Type B pancreatic cell (in vitro differentiated cells): ENCODE measurements at regions not wholly inside any gene's neighbourhood (a gene's known extent, or its start where the extent isn't known, plus 50 kb on each side); places are given as distances from the start of the nearest gene placed in this dataset.

Experiments used
- DNase-seq: peaks from one replicate; pipeline ENCODE4 v3.0.0; 2021; ENCODE audit warnings: mixed read lengths; ENCODE audit not compliant: unreplicated experiment; ENCODE audit errors: extremely low spot score
- H3K27ac Mint-ChIP-seq: 2 replicates; pipeline ENCODE4 v1.8.0; 2021; ENCODE audit warnings: mild to moderate bottlenecking, mixed read lengths
- H3K27me3 Mint-ChIP-seq: 2 replicates; pipeline ENCODE4 v1.8.0; 2021; ENCODE audit warnings: mixed read lengths
- H3K36me3 Mint-ChIP-seq: 2 replicates; pipeline ENCODE4 v1.8.0; 2021; ENCODE audit warnings: mixed read lengths
- H3K4me1 Mint-ChIP-seq: one replicate; pipeline ENCODE4 v1.8.0; 2021; ENCODE audit warnings: mixed read lengths; ENCODE audit not compliant: unreplicated experiment
- H3K4me3 Mint-ChIP-seq: 2 replicates; pipeline ENCODE4 v1.8.0; 2021; ENCODE audit warnings: mild to moderate bottlenecking, mixed read lengths
- H3K9me3 Mint-ChIP-seq: 2 replicates; pipeline ENCODE4 v1.8.0; 2021; ENCODE audit warnings: mixed read lengths
- TF ChIP-seq, protein P1 (sequence below): fragments of 200-600 bp; sonication (generic); conservative IDR thresholded peaks from 2 replicates; pipeline ENCODE4 v1.5.0; 2021; ENCODE audit warnings: antibody characterized with exemption, mild to moderate bottlenecking

DNA sequence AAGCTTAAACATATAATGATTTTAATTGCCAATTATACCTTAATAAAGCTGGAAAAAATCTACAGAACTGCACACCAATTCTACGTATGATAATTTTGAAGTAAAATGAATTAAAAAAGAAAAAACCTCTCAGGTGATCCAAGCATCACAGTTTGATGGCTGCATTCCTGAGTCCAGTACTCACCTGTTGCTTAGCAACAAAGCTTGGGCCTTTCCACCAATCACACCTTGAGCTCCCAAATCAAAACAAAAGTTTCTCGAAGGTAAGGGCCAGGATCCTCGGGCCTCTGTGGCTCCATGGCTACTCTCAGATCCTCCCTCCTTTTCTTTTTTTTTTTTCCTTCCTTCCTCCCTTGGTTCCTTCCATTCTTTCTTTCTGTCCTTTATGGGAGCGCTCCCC is 137.2 kb upstream of the PCBD1 start:
- no peak for DNase-seq
- TF ChIP-seq, protein P1, sequence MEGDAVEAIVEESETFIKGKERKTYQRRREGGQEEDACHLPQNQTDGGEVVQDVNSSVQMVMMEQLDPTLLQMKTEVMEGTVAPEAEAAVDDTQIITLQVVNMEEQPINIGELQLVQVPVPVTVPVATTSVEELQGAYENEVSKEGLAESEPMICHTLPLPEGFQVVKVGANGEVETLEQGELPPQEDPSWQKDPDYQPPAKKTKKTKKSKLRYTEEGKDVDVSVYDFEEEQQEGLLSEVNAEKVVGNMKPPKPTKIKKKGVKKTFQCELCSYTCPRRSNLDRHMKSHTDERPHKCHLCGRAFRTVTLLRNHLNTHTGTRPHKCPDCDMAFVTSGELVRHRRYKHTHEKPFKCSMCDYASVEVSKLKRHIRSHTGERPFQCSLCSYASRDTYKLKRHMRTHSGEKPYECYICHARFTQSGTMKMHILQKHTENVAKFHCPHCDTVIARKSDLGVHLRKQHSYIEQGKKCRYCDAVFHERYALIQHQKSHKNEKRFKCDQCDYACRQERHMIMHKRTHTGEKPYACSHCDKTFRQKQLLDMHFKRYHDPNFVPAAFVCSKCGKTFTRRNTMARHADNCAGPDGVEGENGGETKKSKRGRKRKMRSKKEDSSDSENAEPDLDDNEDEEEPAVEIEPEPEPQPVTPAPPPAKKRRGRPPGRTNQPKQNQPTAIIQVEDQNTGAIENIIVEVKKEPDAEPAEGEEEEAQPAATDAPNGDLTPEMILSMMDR = no peak
- H3K27me3 Mint-ChIP-seq = peaks cover 6% of the 10 kb centered on the region
- peaks cover 8% of the 10 kb centered on the region for H3K4me1 Mint-ChIP-seq
- H3K27ac Mint-ChIP-seq = no peak overlapping the region
- H3K9me3 Mint-ChIP-seq = no peaks in the 10 kb centered on the region
- no peak overlapping the region for H3K4me3 Mint-ChIP-seq
- no peaks in the 10 kb centered on the region for H3K36me3 Mint-ChIP-seq

DNA sequence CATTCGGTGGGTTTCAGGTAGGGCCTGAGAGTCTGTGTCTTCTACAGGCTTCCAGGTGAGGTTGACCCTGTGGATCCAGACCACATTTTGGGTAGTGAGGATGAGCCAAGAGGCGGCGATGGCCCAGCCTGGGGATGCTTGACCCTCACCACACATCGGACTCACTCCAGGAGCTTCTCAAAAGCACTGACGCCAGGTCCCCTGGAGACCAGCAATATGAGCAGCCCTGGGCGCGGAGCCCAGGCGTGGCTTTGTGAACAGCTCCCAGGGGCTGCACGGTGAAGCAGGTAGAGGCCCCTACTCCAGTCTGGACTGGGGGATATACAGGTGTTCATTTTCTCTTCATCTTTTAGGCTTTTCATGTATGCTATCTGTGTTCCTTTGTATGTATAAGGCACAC is 139.7 kb upstream of the PCBD1 start:
- H3K9me3 Mint-ChIP-seq = no peaks in the 10 kb centered on the region
- TF ChIP-seq, protein P1 = no peak
- no peak for DNase-seq
- peaks cover 24% of the 10 kb centered on the region for H3K27me3 Mint-ChIP-seq
- H3K4me1 Mint-ChIP-seq = peaks cover 8% of the 10 kb centered on the region
- no peak overlapping the region for H3K27ac Mint-ChIP-seq
- H3K4me3 Mint-ChIP-seq = no peak overlapping the region
- no peaks in the 10 kb centered on the region for H3K36me3 Mint-ChIP-seq

DNA sequence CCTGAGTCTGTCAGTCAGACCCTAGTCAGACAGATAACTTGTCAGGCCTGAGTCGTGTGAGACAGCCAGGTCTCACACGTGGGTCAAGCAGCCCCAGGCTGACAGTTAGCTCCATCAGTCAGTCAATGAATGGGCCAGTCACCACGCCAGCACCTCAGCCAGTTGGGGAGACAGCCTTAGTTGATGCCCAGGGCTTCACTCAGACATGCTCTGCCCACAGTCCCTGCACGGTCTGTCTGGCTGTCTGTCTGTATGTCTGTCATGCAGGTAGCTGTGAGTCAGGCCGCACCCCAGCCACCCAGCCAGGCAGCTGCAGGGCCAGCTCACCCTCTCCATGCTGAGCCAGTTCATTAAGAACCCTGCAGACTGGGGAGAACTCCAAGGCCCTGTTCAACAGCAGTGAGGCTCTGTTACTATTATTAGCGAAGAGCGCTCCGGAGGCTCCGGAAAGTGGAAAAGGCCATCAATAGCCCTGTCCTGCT is 141.1 kb upstream of the PCBD1 start:
- H3K9me3 Mint-ChIP-seq = no peaks in the 10 kb centered on the region
- no peaks in the 10 kb centered on the region for H3K36me3 Mint-ChIP-seq
- H3K4me1 Mint-ChIP-seq = peaks cover 8% of the 10 kb centered on the region
- TF ChIP-seq, protein P1 = no peak
- H3K4me3 Mint-ChIP-seq = no peak overlapping the region
- peaks cover 24% of the 10 kb centered on the region for H3K27me3 Mint-ChIP-seq
- H3K27ac Mint-ChIP-seq = no peak overlapping the region
- no peak for DNase-seq

DNA sequence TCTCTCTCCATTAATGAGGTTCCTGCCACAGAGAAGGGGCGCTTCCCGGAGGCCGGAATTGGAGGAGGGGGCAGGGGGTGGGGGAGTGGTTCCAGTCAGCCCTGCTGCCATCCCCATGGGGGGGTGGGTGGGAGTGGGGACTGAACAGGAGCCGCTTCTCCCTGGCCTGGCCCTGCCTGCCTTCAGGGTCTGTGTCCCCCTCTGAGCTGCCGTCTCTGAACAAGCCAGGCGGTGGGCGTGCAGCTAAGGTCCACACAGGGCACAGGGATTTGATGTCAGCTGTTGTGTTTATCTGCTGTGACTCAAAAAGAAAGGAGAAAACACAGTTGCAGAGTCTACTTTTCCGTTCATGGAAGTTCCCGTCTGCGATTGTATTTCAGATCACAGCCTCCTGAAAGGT is 141.5 kb upstream of the PCBD1 start:
- H3K36me3 Mint-ChIP-seq = no peaks in the 10 kb centered on the region
- peaks cover 8% of the 10 kb centered on the region for H3K4me1 Mint-ChIP-seq
- peaks cover 24% of the 10 kb centered on the region for H3K27me3 Mint-ChIP-seq

DNA sequence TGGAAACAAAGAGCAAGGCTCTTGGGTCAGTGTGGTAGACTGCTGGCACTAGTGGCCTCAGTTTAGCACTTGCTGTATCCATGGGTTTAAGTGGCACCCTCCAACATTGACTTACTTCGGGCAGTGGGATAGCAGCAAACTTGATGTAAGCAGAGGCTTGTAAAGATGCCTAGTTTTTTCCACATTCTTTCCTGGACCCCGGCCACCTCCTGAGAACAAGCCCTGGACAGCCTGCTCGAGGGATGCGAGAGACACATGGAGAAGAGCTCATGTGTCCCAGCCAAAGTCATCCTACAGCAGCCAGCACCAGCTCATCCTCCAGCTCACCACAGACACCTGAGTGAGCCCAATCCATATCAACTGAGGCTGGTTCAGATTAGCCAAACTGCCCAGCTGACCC is 142.7 kb upstream of the PCBD1 start:
- Mint-ChIP-seq H3K27me3 (peaks cover 24% of the 10 kb centered on the region), H3K4me3 (no peak overlapping the region), H3K4me1 (peaks cover 12% of the 10 kb centered on the region), H3K27ac (no peak overlapping the region), H3K36me3 (no peaks in the 10 kb centered on the region), H3K9me3 (no peaks in the 10 kb centered on the region)
- TF ChIP-seq, protein P1 = no peak
- DNase-seq = no peak

More for the DNA sequence above, 141.5 kb upstream of the PCBD1 start:
- no peak for DNase-seq
- Mint-ChIP-seq H3K4me3 (no peak overlapping the region), H3K9me3 (no peaks in the 10 kb centered on the region), H3K27ac (no peak overlapping the region)
- TF ChIP-seq, protein P1 = no peak

DNA sequence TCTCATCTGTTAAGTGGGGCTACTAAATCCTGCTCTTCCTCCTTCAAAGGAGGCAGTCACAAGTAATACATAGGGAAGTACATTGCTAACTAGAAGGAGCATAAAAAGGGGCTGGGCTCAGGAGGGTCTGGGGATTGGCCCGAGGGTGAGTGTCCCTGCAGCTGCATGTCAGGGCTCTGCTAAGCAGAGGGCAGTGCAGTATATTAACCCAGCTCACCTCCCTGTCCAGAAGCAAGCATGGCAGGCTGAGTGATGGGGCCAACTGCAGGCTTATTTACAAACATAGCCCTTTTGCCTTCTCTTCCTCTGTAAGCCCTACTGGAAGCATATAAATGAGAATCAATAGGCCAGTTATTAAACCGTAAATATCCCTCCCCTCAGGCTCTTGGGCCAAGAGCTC is 143.2 kb upstream of the PCBD1 start:
- Mint-ChIP-seq H3K4me3 (no peak overlapping the region), H3K36me3 (no peaks in the 10 kb centered on the region), H3K27ac (no peak overlapping the region), H3K27me3 (peaks cover 24% of the 10 kb centered on the region), H3K4me1 (peaks cover 15% of the 10 kb centered on the region), H3K9me3 (no peaks in the 10 kb centered on the region)
- no peak for DNase-seq
- TF ChIP-seq, protein P1 = no peak
